ENCODE measurements at regions not wholly inside any gene's neighbourhood (a gene's known extent, or its start where the extent isn't known, plus 50 kb on each side); places are given as distances from the start of the nearest gene placed in this dataset.
A peak's percentile ranks its signal among the peaks of the same experiment; 100 is the strongest.

- Histone ChIP-seq H3K4me3 (replicated peaks in 1 of 4; ENCODE audit: control extremely low read depth in 1 of 4, insufficient read depth in 1 of 4, low read depth in 3 of 4, low read length in 4 of 4) (no peak overlapping the region), H3K9ac (ENCODE audit: insufficient read depth, low read length) (no peak overlapping the region), H2AFZ (ENCODE audit: low read length) (no peak overlapping the region), H3K27me3 (ENCODE audit: control insufficient read depth, insufficient read depth, low read length) (peaks cover 3% of the 10 kb centered on the region), H3K9me3 (ENCODE audit: control insufficient read depth, insufficient read depth, low read depth, low read length) (no peaks in the 10 kb centered on the region), H3K79me2 (ENCODE audit: control insufficient read depth, insufficient read depth, low read length) (no peaks in the 10 kb centered on the region), H3K36me3 (ENCODE audit: control insufficient read depth, insufficient read depth, low read length) (no peaks in the 10 kb centered on the region), H3K27ac (ENCODE audit: insufficient read depth, low read length) (no peak overlapping the region), H4K20me1 (ENCODE audit: control insufficient read depth, extremely low read depth, insufficient read depth, low read length) (no peaks in the 10 kb centered on the region), H3K4me1 (ENCODE audit: control insufficient read depth, extremely low read depth, insufficient read depth, low read length) (peaks cover 2% of the 10 kb centered on the region), H3K4me2 (ENCODE audit: extremely low read depth, insufficient read depth, low read length) (no peak overlapping the region)
- DNase-seq (ENCODE audit: low read depth in 2 of 2), result peak; percentile 28 to 36
- peak; percentile 8 to 40 for TF ChIP-seq CTCF (conservative IDR thresholded peaks at IDR 0.05 in 1 of 2, IDR thresholded peaks at IDR 0.05 in 1 of 2; ENCODE audit: low read depth in 1 of 2, low read length in 2 of 2)
- TF ChIP-seq EZH2 (IDR thresholded peaks at IDR 0.05; ENCODE audit: low read length, missing control alignments), result no peak
Observed at GRCh38 chr14:61925043-61925442, 162.8 kb downstream of the SNAPC1 start.

GRCh38 chr14:61925732-61926435 lies 163.7 kb downstream of the SNAPC1 start:
- Histone ChIP-seq H2AFZ (ENCODE audit: low read length) (no peak overlapping the region), H4K20me1 (ENCODE audit: control insufficient read depth, extremely low read depth, insufficient read depth, low read length) (no peaks in the 10 kb centered on the region), H3K27me3 (ENCODE audit: control insufficient read depth, insufficient read depth, low read length) (peaks cover 2% of the 10 kb centered on the region), H3K9ac (ENCODE audit: insufficient read depth, low read length) (no peak overlapping the region), H3K79me2 (ENCODE audit: control insufficient read depth, insufficient read depth, low read length) (no peaks in the 10 kb centered on the region), H3K36me3 (ENCODE audit: control insufficient read depth, insufficient read depth, low read length) (no peaks in the 10 kb centered on the region), H3K4me3 (replicated peaks in 1 of 4; ENCODE audit: control extremely low read depth in 1 of 4, insufficient read depth in 1 of 4, low read depth in 3 of 4, low read length in 4 of 4) (no peak overlapping the region), H3K27ac (ENCODE audit: insufficient read depth, low read length) (no peak overlapping the region), H3K4me2 (ENCODE audit: extremely low read depth, insufficient read depth, low read length) (no peak overlapping the region), H3K9me3 (ENCODE audit: control insufficient read depth, insufficient read depth, low read depth, low read length) (no peaks in the 10 kb centered on the region), H3K4me1 (ENCODE audit: control insufficient read depth, extremely low read depth, insufficient read depth, low read length) (peaks cover 2% of the 10 kb centered on the region)
- peak; percentile 27 to 50 for DNase-seq (ENCODE audit: low read depth in 2 of 2)
- TF ChIP-seq EZH2 (IDR thresholded peaks at IDR 0.05; ENCODE audit: low read length, missing control alignments), result no peak
- TF ChIP-seq CTCF (conservative IDR thresholded peaks at IDR 0.05 in 1 of 2, IDR thresholded peaks at IDR 0.05 in 1 of 2; ENCODE audit: low read depth in 1 of 2, low read length in 2 of 2), result no peak

GRCh38 chr14:61927060-61927459 lies 164.8 kb downstream of the SNAPC1 start:
- H3K4me2 ChIP-seq (ENCODE audit: extremely low read depth, insufficient read depth, low read length), result no peak overlapping the region
- H3K27ac ChIP-seq (ENCODE audit: insufficient read depth, low read length), result no peak overlapping the region
- no peaks in the 10 kb centered on the region for H4K20me1 ChIP-seq (ENCODE audit: control insufficient read depth, extremely low read depth, insufficient read depth, low read length)
- no peaks in the 10 kb centered on the region for H3K79me2 ChIP-seq (ENCODE audit: control insufficient read depth, insufficient read depth, low read length)
- H3K4me1 ChIP-seq (ENCODE audit: control insufficient read depth, extremely low read depth, insufficient read depth, low read length), result peaks cover 2% of the 10 kb centered on the region
- H3K36me3 ChIP-seq (ENCODE audit: control insufficient read depth, insufficient read depth, low read length), result no peaks in the 10 kb centered on the region
- peak in 1 of 2 donors; percentile 80 for DNase-seq (ENCODE audit: low read depth in 2 of 2)
- no peaks in the 10 kb centered on the region for H3K9me3 ChIP-seq (ENCODE audit: control insufficient read depth, insufficient read depth, low read depth, low read length)
- no peaks in the 10 kb centered on the region for H3K27me3 ChIP-seq (ENCODE audit: control insufficient read depth, insufficient read depth, low read length)
- no peak for TF ChIP-seq EZH2 (IDR thresholded peaks at IDR 0.05; ENCODE audit: low read length, missing control alignments)
- no peak for TF ChIP-seq CTCF (conservative IDR thresholded peaks at IDR 0.05 in 1 of 2, IDR thresholded peaks at IDR 0.05 in 1 of 2; ENCODE audit: low read depth in 1 of 2, low read length in 2 of 2)
- H2AFZ ChIP-seq (ENCODE audit: low read length), result no peak overlapping the region
- H3K9ac ChIP-seq (ENCODE audit: insufficient read depth, low read length), result no peak overlapping the region
- no peak overlapping the region for H3K4me3 ChIP-seq (replicated peaks in 1 of 4; ENCODE audit: control extremely low read depth in 1 of 4, insufficient read depth in 1 of 4, low read depth in 3 of 4, low read length in 4 of 4)

Data from fibroblast of lung (primary cell).